Smooth muscle cell (in vitro differentiated cells): ENCODE measurements at regions not wholly inside any gene's neighbourhood (a gene's known extent, or its start where the extent isn't known, plus 50 kb on each side); places are given as distances from the start of the nearest gene placed in this dataset.

Experiments
- DNase-seq: peaks from one replicate; lab custom pipeline; 2025; ENCODE audit not compliant: unreplicated experiment; lab: John Stamatoyannopoulos, UW
- H2AFZ ChIP-seq: fragments of 200-600 bp; sonication (generic); 2 replicates; pipeline ENCODE4 v1.6.0; 2016; ENCODE audit warnings: antibody characterized with exemption, low read depth, mild to moderate bottlenecking
- H3F3A ChIP-seq: fragments of 200-600 bp; sonication (generic); 2 replicates; pipeline ENCODE4 v1.6.0; 2017; ENCODE audit warnings: antibody characterized with exemption, low read depth
- H3K27ac ChIP-seq: fragments of 200-600 bp; sonication (generic); 2 replicates; pipeline ENCODE4 v1.5.1; 2016; ENCODE audit warnings: low read depth, mild to moderate bottlenecking
- H3K27me3 ChIP-seq: fragments of 200-600 bp; sonication (generic); 2 replicates; pipeline ENCODE4 v1.6.1; 2016; ENCODE audit warnings: low read depth, mild to moderate bottlenecking
- H3K36me3 ChIP-seq: fragments of 200-600 bp; sonication (generic); 2 replicates; pipeline ENCODE4 v1.5.1; 2016; ENCODE audit warnings: low read depth
- H3K4me1 ChIP-seq: fragments of 200-600 bp; sonication (generic); 2 replicates; pipeline ENCODE4 v1.5.1; 2016; ENCODE audit warnings: low read depth
- H3K4me2 ChIP-seq: fragments of 200-600 bp; sonication (generic); 2 replicates; pipeline ENCODE4 v1.6.0; 2016; ENCODE audit warnings: mild to moderate bottlenecking
- H3K4me3 ChIP-seq: fragments of 200-600 bp; sonication (generic); 2 replicates; pipeline ENCODE4 v1.5.1; 2016; ENCODE audit warnings: mild to moderate bottlenecking
- H3K79me2 ChIP-seq: fragments of 200-600 bp; sonication (generic); 2 replicates; pipeline ENCODE4 v1.6.0; 2016; ENCODE audit warnings: low read depth, mild to moderate bottlenecking
- H3K9ac ChIP-seq: fragments of 200-600 bp; sonication (generic); 2 replicates; pipeline ENCODE4 v1.6.0; 2016; ENCODE audit warnings: low read depth
- H3K9me3 ChIP-seq: fragments of 200-600 bp; sonication (generic); replicated peaks from 2 replicates; pipeline ENCODE4 v1.5.1; 2016; ENCODE audit warnings: low read depth
- H4K20me1 ChIP-seq: fragments of 200-600 bp; sonication (generic); 2 replicates; pipeline ENCODE4 v1.6.0; 2016; ENCODE audit warnings: low read depth
- CTCF ChIP-seq: fragments of 200-600 bp; sonication (generic); IDR thresholded peaks from 2 replicates; pipeline ENCODE4 v1.5.1; 2017; ENCODE audit warnings: borderline replicate concordance, mild to moderate bottlenecking, antibody characterized with exemption; ENCODE audit not compliant: insufficient read depth, poor library complexity, severe bottlenecking
- WGBS: methylation state at CpG from one replicate; pipeline ENCODE4 v1.1.7; 2016; ENCODE audit warnings: low lambda C conversion rate; 5-methylcytosine and 5-hydroxymethylcytosine counted together

- Histone ChIP-seq H3K27ac (no peak overlapping the region), H3K36me3 (no peaks in the 10 kb centered on the region), H3K27me3 (no peaks in the 10 kb centered on the region), H3K4me3 (no peak overlapping the region), H3K79me2 (no peaks in the 10 kb centered on the region), H4K20me1 (no peaks in the 10 kb centered on the region), H3K9me3 (no peaks in the 10 kb centered on the region), H3K4me1 (no peaks in the 10 kb centered on the region), H3F3A (no peaks in the 10 kb centered on the region), H3K9ac (no peak overlapping the region), H2AFZ (no peak overlapping the region), H3K4me2 (no peak overlapping the region)
- TF ChIP-seq CTCF, result no peak
- no peak for DNase-seq
- 91% methylated on average over 2 of the region's 2 CpGs for WGBS
These were observed 203.7 kb downstream of the TJP1 start for GRCh38 chr15:29618586-29618985.

- H2AFZ ChIP-seq, result no peak overlapping the region
- H3K27ac ChIP-seq, result no peak overlapping the region
- H3K4me1 ChIP-seq, result peaks cover 8% of the 10 kb centered on the region
- no peaks in the 10 kb centered on the region for H4K20me1 ChIP-seq
- H3F3A ChIP-seq, result peaks cover 6% of the 10 kb centered on the region
- no peak for DNase-seq
- no peaks in the 10 kb centered on the region for H3K79me2 ChIP-seq
- no peaks in the 10 kb centered on the region for H3K36me3 ChIP-seq
- no peaks in the 10 kb centered on the region for H3K9me3 ChIP-seq
- H3K27me3 ChIP-seq, result no peaks in the 10 kb centered on the region
- no peak overlapping the region for H3K4me3 ChIP-seq
- no peak overlapping the region for H3K4me2 ChIP-seq
- no peak overlapping the region for H3K9ac ChIP-seq
- no peak for TF ChIP-seq CTCF
These were observed 205.8 kb downstream of the TJP1 start for GRCh38 chr15:29616512-29616911.

GRCh38 chr15:29615791-29616190 lies 206.5 kb downstream of the TJP1 start:
- DNase-seq, result no peak
- TF ChIP-seq CTCF, result no peak
- Histone ChIP-seq H3K4me2 (no peak overlapping the region), H3K27ac (no peak overlapping the region), H3K9me3 (no peaks in the 10 kb centered on the region), H3F3A (peaks cover 6% of the 10 kb centered on the region), H3K4me3 (no peak overlapping the region), H3K79me2 (no peaks in the 10 kb centered on the region), H3K4me1 (peaks cover 16% of the 10 kb centered on the region), H3K36me3 (no peaks in the 10 kb centered on the region), H2AFZ (no peak overlapping the region), H3K27me3 (no peaks in the 10 kb centered on the region), H3K9ac (no peak overlapping the region), H4K20me1 (no peaks in the 10 kb centered on the region)
- WGBS, result 92% methylated on average over 4 of the region's 4 CpGs

GRCh38 chr15:29613951-29614382 lies 208.3 kb downstream of the TJP1 start:
- Histone ChIP-seq H3K4me2 (no peak overlapping the region), H3K9ac (no peak overlapping the region), H3K79me2 (no peaks in the 10 kb centered on the region), H3K27me3 (no peaks in the 10 kb centered on the region), H3K36me3 (no peaks in the 10 kb centered on the region), H3K4me1 (peaks cover 16% of the 10 kb centered on the region), H3K27ac (no peak overlapping the region), H4K20me1 (no peaks in the 10 kb centered on the region), H3K9me3 (no peaks in the 10 kb centered on the region), H3K4me3 (no peak overlapping the region), H2AFZ (no peak overlapping the region), H3F3A (peaks cover 6% of the 10 kb centered on the region)
- 92% methylated on average over 16 of the region's 16 CpGs for WGBS
- TF ChIP-seq CTCF, result no peak
- no peak for DNase-seq
